Neural progenitor cell (in vitro differentiated cells): ENCODE measurements at regions not wholly inside any gene's neighbourhood (a gene's known extent, or its start where the extent isn't known, plus 50 kb on each side); places are given as distances from the start of the nearest gene placed in this dataset.

Source experiments
- EZH2phosphoT487 ChIP-seq: fragments of 200-600 bp; sonication (generic); IDR thresholded peaks from 2 replicates; pipeline ENCODE4 v1.6.1; 2017; ENCODE audit warnings: antibody characterized with exemption
- TF ChIP-seq, protein P1 (sequence below): fragments of 200-600 bp; sonication (generic); IDR thresholded peaks from 2 replicates; pipeline ENCODE4 v1.5.1; 2017; ENCODE audit warnings: antibody characterized with exemption, mild to moderate bottlenecking

DNA sequence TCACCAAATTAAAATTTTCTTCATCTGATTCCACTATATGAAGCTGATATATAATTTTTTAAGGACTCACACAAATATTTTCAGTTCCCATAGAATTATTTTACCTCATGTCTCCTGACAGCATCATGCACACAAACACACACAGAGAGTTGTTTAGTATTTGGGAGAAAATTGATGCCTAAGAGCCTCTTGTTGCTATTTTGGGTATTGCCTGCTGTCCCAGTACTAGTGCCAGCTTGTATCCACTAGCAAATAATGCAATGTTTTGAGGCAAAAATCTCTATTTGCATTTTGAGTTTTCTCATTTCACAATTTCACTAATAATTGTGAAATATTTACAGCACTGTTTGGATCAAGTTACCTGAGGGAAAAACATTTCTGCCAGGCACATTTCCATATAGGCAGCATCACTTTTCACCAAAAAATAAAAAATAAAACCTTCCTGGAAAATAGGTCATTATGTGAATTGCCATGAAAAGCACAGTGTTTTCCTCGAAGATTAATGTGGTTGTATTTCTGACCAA, 328.2 kb downstream of the KCNJ3 start:
- TF ChIP-seq, protein P1, sequence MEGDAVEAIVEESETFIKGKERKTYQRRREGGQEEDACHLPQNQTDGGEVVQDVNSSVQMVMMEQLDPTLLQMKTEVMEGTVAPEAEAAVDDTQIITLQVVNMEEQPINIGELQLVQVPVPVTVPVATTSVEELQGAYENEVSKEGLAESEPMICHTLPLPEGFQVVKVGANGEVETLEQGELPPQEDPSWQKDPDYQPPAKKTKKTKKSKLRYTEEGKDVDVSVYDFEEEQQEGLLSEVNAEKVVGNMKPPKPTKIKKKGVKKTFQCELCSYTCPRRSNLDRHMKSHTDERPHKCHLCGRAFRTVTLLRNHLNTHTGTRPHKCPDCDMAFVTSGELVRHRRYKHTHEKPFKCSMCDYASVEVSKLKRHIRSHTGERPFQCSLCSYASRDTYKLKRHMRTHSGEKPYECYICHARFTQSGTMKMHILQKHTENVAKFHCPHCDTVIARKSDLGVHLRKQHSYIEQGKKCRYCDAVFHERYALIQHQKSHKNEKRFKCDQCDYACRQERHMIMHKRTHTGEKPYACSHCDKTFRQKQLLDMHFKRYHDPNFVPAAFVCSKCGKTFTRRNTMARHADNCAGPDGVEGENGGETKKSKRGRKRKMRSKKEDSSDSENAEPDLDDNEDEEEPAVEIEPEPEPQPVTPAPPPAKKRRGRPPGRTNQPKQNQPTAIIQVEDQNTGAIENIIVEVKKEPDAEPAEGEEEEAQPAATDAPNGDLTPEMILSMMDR = no peak
- no peak for TF ChIP-seq EZH2phosphoT487
